ENCODE measurements at regions not wholly inside any gene's neighbourhood (a gene's known extent, or its start where the extent isn't known, plus 50 kb on each side); places are given as distances from the start of the nearest gene placed in this dataset.

- TF ChIP-seq ZBTB49 (CRISPR knock-in tag; IDR thresholded peaks at IDR 0.05; ENCODE audit: borderline replicate concordance) (no peak), THAP7 (CRISPR knock-in tag; IDR thresholded peaks at IDR 0.05) (no peak), HMGN3 (IDR thresholded peaks at IDR 0.05; ENCODE audit: borderline replicate concordance, extremely low read depth, insufficient read length, low read depth, low read length) (peak; percentile 46), NCOA1 (IDR thresholded peaks at IDR 0.05; ENCODE audit: low read depth) (no peak), GATAD2B (IDR thresholded peaks at IDR 0.05; ENCODE audit: borderline replicate concordance) (no peak), JUND (IDR thresholded peaks at IDR 0.05; ENCODE audit: borderline replicate concordance, low read depth, low read length) (no peak), JUND (tag; IDR thresholded peaks at IDR 0.05; ENCODE audit: borderline replicate concordance, low read depth, low read length) (no peak), HOXB6 (CRISPR knock-in tag; IDR thresholded peaks at IDR 0.05; ENCODE audit: borderline replicate concordance) (no peak), E2F1 (CRISPR knock-in tag; IDR thresholded peaks at IDR 0.05) (no peak), IFI16 (CRISPR knock-in tag; IDR thresholded peaks at IDR 0.05) (no peak), ZNF165 (CRISPR knock-in tag; IDR thresholded peaks at IDR 0.05; ENCODE audit: borderline replicate concordance) (no peak), U2AF1 (optimal IDR thresholded peaks at IDR 0.05; ENCODE audit: low read depth, low read length) (no peak), ZNF589 (CRISPR knock-in tag; IDR thresholded peaks at IDR 0.05; ENCODE audit: low read depth) (no peak), GATA2 (CRISPR knock-in tag; IDR thresholded peaks at IDR 0.05) (no peak), NFXL1 (CRISPR knock-in tag; IDR thresholded peaks at IDR 0.05) (no peak), CBX8 (IDR thresholded peaks at IDR 0.05; ENCODE audit: borderline replicate concordance, extremely low read depth, low read depth, low read length, poor library complexity, severe bottlenecking) (no peak), SPI1 (IDR thresholded peaks at IDR 0.05; ENCODE audit: borderline replicate concordance, low read depth, low read length) (no peak), STAG1 (CRISPR knock-in tag; IDR thresholded peaks at IDR 0.05; ENCODE audit: borderline replicate concordance) (no peak), ZNF133 (CRISPR knock-in tag; IDR thresholded peaks at IDR 0.05) (no peak), ZBTB8A (IDR thresholded peaks at IDR 0.05; ENCODE audit: partially characterized antibody) (no peak), ZC3H8 (IDR thresholded peaks at IDR 0.05) (no peak), NR2C1 (IDR thresholded peaks at IDR 0.05) (no peak), NR2C1 (tag; IDR thresholded peaks at IDR 0.05) (no peak), ID3 (CRISPR knock-in tag; IDR thresholded peaks at IDR 0.05) (no peak), ID3 (tag; IDR thresholded peaks at IDR 0.05) (no peak), TCF7 (IDR thresholded peaks at IDR 0.05; ENCODE audit: borderline replicate concordance) (no peak)
Measured at GRCh38 chrX:3815896-3816664, 102.6 kb upstream of the PRKX start (continued).
